ENCODE measurements at regions not wholly inside any gene's neighbourhood (a gene's known extent, or its start where the extent isn't known, plus 50 kb on each side); places are given as distances from the start of the nearest gene placed in this dataset.

DNA sequence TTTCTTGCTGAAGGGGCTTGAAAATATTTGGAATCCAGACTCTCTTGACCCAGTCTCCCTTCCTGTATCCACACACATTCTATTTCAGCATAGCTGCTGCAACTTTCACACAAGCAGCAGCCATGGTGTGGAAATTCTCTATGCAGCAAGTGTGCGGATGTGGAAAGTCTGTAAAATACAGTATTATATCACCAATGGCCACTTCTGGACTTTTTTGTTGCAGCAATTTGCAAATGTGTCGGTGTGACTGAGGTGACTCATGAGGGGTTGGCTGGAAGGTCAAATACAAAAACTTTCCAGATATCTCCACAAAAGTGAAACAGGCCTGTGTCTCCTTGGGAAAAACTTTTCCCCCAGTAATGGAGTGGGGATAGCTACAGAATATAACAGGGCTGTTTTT lies 299.3 kb upstream of the GYPC start:
- intact Hi-C loops (cut with micrococcal nuclease) = no loop called here
- no peaks in the 10 kb centered on the region for H3K4me1 Mint-ChIP-seq
- H3K9me3 Mint-ChIP-seq (ENCODE audit: insufficient read depth) = no peaks in the 10 kb centered on the region

GRCh38 chr2:126358122-126358521 lies 297.8 kb upstream of the GYPC start:
- no peaks in the 10 kb centered on the region for H3K4me1 Mint-ChIP-seq
- no peak overlapping the region for H3K4me2 ChIP-seq (replicated peaks; ENCODE audit: low read depth, low read length, poor library complexity, severe bottlenecking)
- no peak overlapping the region for H3K27ac ChIP-seq (ENCODE audit: low read length in 2 of 2)
- H3K27me3 Mint-ChIP-seq = peaks cover 4% of the 10 kb centered on the region
- H2AFZ ChIP-seq (ENCODE audit: insufficient read depth, low read depth, low read length, poor library complexity, severe bottlenecking) = no peak overlapping the region
- no peak overlapping the region for H3K27ac Mint-ChIP-seq
- intact Hi-C loops (cut with micrococcal nuclease) = no loop called here
- ATAC-seq (ENCODE audit: low read depth) (no peak), DNase-seq (no peak)
- H3K9ac ChIP-seq (ENCODE audit: low read length) = no peak overlapping the region
- H3K27me3 ChIP-seq (replicated peaks in 1 of 4; ENCODE audit: control extremely low read depth in 1 of 4, control insufficient read depth in 3 of 4, insufficient read depth in 4 of 4, low read length in 3 of 4) = no peaks in the 10 kb centered on the region
- no peaks in the 10 kb centered on the region for H3K4me1 ChIP-seq (ENCODE audit: control insufficient read depth in 2 of 2, insufficient read depth in 2 of 2, low read length in 2 of 2)
- no peak for TF ChIP-seq EZH2 (IDR thresholded peaks at IDR 0.05; ENCODE audit: borderline replicate concordance, insufficient read depth, low read depth, low read length, poor library complexity, severe bottlenecking)
- TF ChIP-seq CTCF (IDR thresholded peaks at IDR 0.05) = no peak
- no CpG with 5 or more reads among the region's 1 CpG for WGBS (ENCODE audit: insufficient coverage)
- H3K9me3 ChIP-seq (ENCODE audit: control extremely low read depth in 1 of 3, control insufficient read depth in 2 of 3, insufficient read depth in 1 of 3, low read length in 2 of 3) = no peaks in the 10 kb centered on the region
- CTCF ChIA-PET = interaction anchor here (0.6 kb wide), 1 partner anchor 390 kb away, joined by 3 read pairs; no protein-coding TSS in a partner anchor
- no peaks in the 10 kb centered on the region for H3K79me2 ChIP-seq (ENCODE audit: control insufficient read depth, insufficient read depth, low read length)
- H3K4me3 Mint-ChIP-seq = no peak overlapping the region
- POLR2A ChIA-PET = no interaction called here
- H4K20me1 ChIP-seq (ENCODE audit: control insufficient read depth, insufficient read depth, low read length, poor library complexity, severe bottlenecking) = no peaks in the 10 kb centered on the region
- H3K9me3 Mint-ChIP-seq (ENCODE audit: insufficient read depth) = no peaks in the 10 kb centered on the region
- no peak overlapping the region for H3K4me3 ChIP-seq (ENCODE audit: control extremely low read depth in 1 of 5, extremely low read depth in 1 of 5, insufficient read depth in 1 of 5, low read depth in 2 of 5, low read length in 4 of 5)
- no peaks in the 10 kb centered on the region for H3K36me3 ChIP-seq (replicated peaks in 1 of 2; ENCODE audit: control extremely low read depth in 1 of 2, control insufficient read depth in 1 of 2, extremely low read depth in 1 of 2, insufficient read depth in 2 of 2, low read length in 1 of 2)

More for the DNA sequence above, 299.3 kb upstream of the GYPC start:
- no peaks in the 10 kb centered on the region for H3K9me3 ChIP-seq (ENCODE audit: control extremely low read depth in 1 of 3, control insufficient read depth in 2 of 3, insufficient read depth in 1 of 3, low read length in 2 of 3)
- no peak overlapping the region for H3K4me3 Mint-ChIP-seq
- H3K27ac Mint-ChIP-seq = no peak overlapping the region
- no peak overlapping the region for H3K4me3 ChIP-seq (ENCODE audit: control extremely low read depth in 1 of 5, extremely low read depth in 1 of 5, insufficient read depth in 1 of 5, low read depth in 2 of 5, low read length in 4 of 5)
- H2AFZ ChIP-seq (ENCODE audit: insufficient read depth, low read depth, low read length, poor library complexity, severe bottlenecking) = no peak overlapping the region
- no peaks in the 10 kb centered on the region for H3K79me2 ChIP-seq (ENCODE audit: control insufficient read depth, insufficient read depth, low read length)
- H3K4me2 ChIP-seq (replicated peaks; ENCODE audit: low read depth, low read length, poor library complexity, severe bottlenecking) = no peak overlapping the region
- H4K20me1 ChIP-seq (ENCODE audit: control insufficient read depth, insufficient read depth, low read length, poor library complexity, severe bottlenecking) = no peaks in the 10 kb centered on the region
- CTCF ChIA-PET = no interaction called here
- no peak for ATAC-seq (ENCODE audit: low read depth)
- H3K4me1 ChIP-seq (ENCODE audit: control insufficient read depth in 2 of 2, insufficient read depth in 2 of 2, low read length in 2 of 2) = no peaks in the 10 kb centered on the region
- no CpG with 5 or more reads among the region's 2 CpGs for WGBS (ENCODE audit: insufficient coverage)
- no peak for DNase-seq
- H3K27me3 Mint-ChIP-seq = peaks cover 4% of the 10 kb centered on the region
- H3K9ac ChIP-seq (ENCODE audit: low read length) = no peak overlapping the region
- no peaks in the 10 kb centered on the region for H3K36me3 ChIP-seq (replicated peaks in 1 of 2; ENCODE audit: control extremely low read depth in 1 of 2, control insufficient read depth in 1 of 2, extremely low read depth in 1 of 2, insufficient read depth in 2 of 2, low read length in 1 of 2)
- no peak overlapping the region for H3K27ac ChIP-seq (ENCODE audit: low read length in 2 of 2)
- TF ChIP-seq CTCF (IDR thresholded peaks at IDR 0.05) = no peak
- no peak for TF ChIP-seq EZH2 (IDR thresholded peaks at IDR 0.05; ENCODE audit: borderline replicate concordance, insufficient read depth, low read depth, low read length, poor library complexity, severe bottlenecking)
- H3K27me3 ChIP-seq (replicated peaks in 1 of 4; ENCODE audit: control extremely low read depth in 1 of 4, control insufficient read depth in 3 of 4, insufficient read depth in 4 of 4, low read length in 3 of 4) = no peaks in the 10 kb centered on the region
- POLR2A ChIA-PET = no interaction called here
